ENCODE measurements at regions not wholly inside any gene's neighbourhood (a gene's known extent, or its start where the extent isn't known, plus 50 kb on each side); places are given as distances from the start of the nearest gene placed in this dataset.

GRCh38 chr6:128663238-128663637 is 142.8 kb upstream of the PTPRK start:
- TF ChIP-seq RFX5 (IDR thresholded peaks at IDR 0.05; ENCODE audit: low read depth, low read length) (no peak), SMC3 (IDR thresholded peaks at IDR 0.05; ENCODE audit: low read depth, low read length) (no peak), FOS (IDR thresholded peaks at IDR 0.05; ENCODE audit: low read depth, low read length) (no peak), BHLHE40 (IDR thresholded peaks at IDR 0.05; ENCODE audit: low read depth, low read length) (no peak), CEBPB (IDR thresholded peaks at IDR 0.05; ENCODE audit: low read depth, low read length) (no peak), CTCF (conservative IDR thresholded peaks at IDR 0.05; ENCODE audit: low read depth, low read length) (no peak), RAD21 (IDR thresholded peaks at IDR 0.05; ENCODE audit: low read length) (no peak), RCOR1 (IDR thresholded peaks at IDR 0.05; ENCODE audit: insufficient replicate concordance, low read length) (no peak), NFE2L2 (IDR thresholded peaks at IDR 0.05; ENCODE audit: low read depth, low read length) (no peak), USF2 (IDR thresholded peaks at IDR 0.05; ENCODE audit: low read depth, low read length) (no peak), MAFK (IDR thresholded peaks at IDR 0.05; ENCODE audit: low read depth, low read length) (no peak), MXI1 (IDR thresholded peaks at IDR 0.05; ENCODE audit: borderline replicate concordance, low read depth, low read length) (no peak)
- dilution Hi-C loops (cut with HindIII; ENCODE audit: low sequenced_read_pairs, unreplicated experiment) (no loop called here), intact Hi-C loops (cut with micrococcal nuclease) (no loop called here), in situ Hi-C loops (cut with MboI; ENCODE audit: low sequenced_read_pairs) (no loop called here)
- no peak overlapping the region for H3K9ac ChIP-seq (ENCODE audit: low read depth, low read length)
- H3K56ac ChIP-seq (ENCODE audit: extremely low read depth, insufficient read depth, low read length) = no peak overlapping the region
- H2AK5ac ChIP-seq (ENCODE audit: low read depth, low read length) = no peak overlapping the region
- H3K4me3 ChIP-seq (ENCODE audit: insufficient read depth, low read depth, low read length) = no peak overlapping the region
- no peak overlapping the region for H4K5ac ChIP-seq (ENCODE audit: low read depth, low read length)
- DNase-seq (no peak), ATAC-seq (ENCODE audit: low read depth) (no peak)
- no peak overlapping the region for H3K4me2 ChIP-seq (ENCODE audit: low read depth, low read length)
- no peak overlapping the region for H2BK5ac ChIP-seq (ENCODE audit: low read depth, low read length, poor library complexity, severe bottlenecking)
- no CpG with 5 or more reads among the region's 2 CpGs for WGBS, 2 experiments (ENCODE audit: extremely low coverage in 2 of 2, insufficient read length in 1 of 2)
- no peak overlapping the region for H2BK20ac ChIP-seq (ENCODE audit: low read depth, low read length)
- no peak overlapping the region for H3K4ac ChIP-seq (ENCODE audit: low read depth, low read length)
- H3K4me1 ChIP-seq (ENCODE audit: control insufficient read depth, insufficient read depth, low read length) = no peaks in the 10 kb centered on the region
- H3K23ac ChIP-seq (ENCODE audit: low read depth, low read length) = no peak overlapping the region
- no peaks in the 10 kb centered on the region; the same call in 1 of the 2 replicates for H3K9me1 ChIP-seq (ENCODE audit: insufficient read depth, low read length)
- no peak overlapping the region for H2BK15ac ChIP-seq (ENCODE audit: low read depth, low read length)
- no TSS peak for BruUV-seq (replicated peaks)
- CTCF ChIA-PET = no interaction called here
- H3K79me1 ChIP-seq (ENCODE audit: low read depth in 1 of 2, low read length in 2 of 2) = no peaks in the 10 kb centered on the region
- H2AK9ac ChIP-seq (replicated peaks; ENCODE audit: low read depth, low read length, poor library complexity) = no peak overlapping the region
- H4K8ac ChIP-seq (ENCODE audit: low read depth in 2 of 2, low read length in 2 of 2) = no peak overlapping the region
- H3K9me3 ChIP-seq (ENCODE audit: control insufficient read depth, insufficient read depth, low read length) = no peaks in the 10 kb centered on the region
- H4K91ac ChIP-seq (ENCODE audit: insufficient read depth, low read depth, low read length) = no peak overlapping the region
- no peak overlapping the region for H2AFZ ChIP-seq (replicated peaks; ENCODE audit: low read length, poor library complexity)
- H3K18ac ChIP-seq (ENCODE audit: low read depth, low read length) = no peak overlapping the region
- H3K36me3 ChIP-seq (ENCODE audit: control insufficient read depth, insufficient read depth, low read length) = no peaks in the 10 kb centered on the region
- H4K20me1 ChIP-seq (ENCODE audit: insufficient read depth, low read length) = no peaks in the 10 kb centered on the region
- POLR2A ChIA-PET (ENCODE audit: unreplicated experiment) = no interaction called here
- H3K27me3 ChIP-seq (ENCODE audit: control insufficient read depth, insufficient read depth, low read length) = no peaks in the 10 kb centered on the region
- no peak overlapping the region for H3K27ac ChIP-seq (ENCODE audit: insufficient read depth, low read length)
- H2BK120ac ChIP-seq (ENCODE audit: low read depth, low read length) = no peak overlapping the region
- no peak overlapping the region for H3K14ac ChIP-seq (replicated peaks; ENCODE audit: low read depth, low read length)
